Gastrocnemius medialis (tissue), 4 donors: ENCODE measurements at regions not wholly inside any gene's neighbourhood (a gene's known extent, or its start where the extent isn't known, plus 50 kb on each side); places are given as distances from the start of the nearest gene placed in this dataset.

Source experiments
- CTCF ChIP-seq, 5 experiments: fragments of 450-650 bp in 3 of 5; fragments of 200-600 bp in 2 of 5; sonication (generic) in 2 of 5; IDR thresholded peaks in 4 of 5; conservative IDR thresholded peaks in 1 of 5; 1 replicate in 4 of 5; 2 replicates in 1 of 5; pipeline ENCODE4 v1.5.1; 2016 to 2019; ENCODE audit warnings: antibody characterized with exemption in 5 of 5, mild to moderate bottlenecking in 3 of 5, moderate library complexity in 3 of 5
- POLR2A ChIP-seq, 2 donors: fragments of 450-650 bp; IDR thresholded peaks; one replicate each; pipeline ENCODE4 v1.6.1; 2017; ENCODE audit warnings: antibody characterized with exemption in 2 of 2, mild to moderate bottlenecking in 2 of 2, moderate library complexity in 2 of 2

- no peak for TF ChIP-seq POLR2A (IDR thresholded peaks at IDR 0.05)
- TF ChIP-seq CTCF (IDR thresholded peaks at IDR 0.05 in 4 of 5, conservative IDR thresholded peaks at IDR 0.05 in 1 of 5) = no peak
These were observed 136.4 kb downstream of the OR2B2 start for GRCh38 chr6:27775796-27776184.
